Heart left ventricle (tissue), 13 donors: ENCODE measurements at regions not wholly inside any gene's neighbourhood (a gene's known extent, or its start where the extent isn't known, plus 50 kb on each side); places are given as distances from the start of the nearest gene placed in this dataset.

ENCODE experiments used
- CTCF ChIP-seq, 12 donors: fragments of 200-600 bp; sonication (generic) in 4 of 12; IDR thresholded peaks; one replicate each; pipeline versions ENCODE4 v1.5.0 to v1.8.0; 2018 to 2022; ENCODE audit warnings: antibody characterized with exemption in 12 of 12, mild to moderate bottlenecking in 5 of 12
- POLR2A ChIP-seq, 2 donors: fragments of 450-650 bp; IDR thresholded peaks; one replicate each; pipeline ENCODE4 v1.6.1; 2017; ENCODE audit warnings: antibody characterized with exemption in 2 of 2, mild to moderate bottlenecking in 2 of 2, moderate library complexity in 2 of 2
- donor health status: ischemic (EF 13 %, LVEDD 7.1; RV severe dilation, severe dysfunction).
- donor health status: DM: no; HTN: yes; CAD: no.
- donor health status: DM: no; HTN: no; CAD: no.
- donor health status: ischemic (EF 25% LVEDD 6.9; RV normal size, moderate dysfunction).
- donor health status: ischemic (EF 25% LVEDD 5.7; RV mildly dilated, moderate dysfunction).
- donor health status: ischemic (EF 35%, LVEDD 5.7; RV mildly dilated, moderate dysfunction).
- donor health status: nonischemic (EF 11% LVEDD 7.7; RV severe dilation, severe dysfunction).
- donor health status: DM: yes; HTN: yes; CAD: no.
- donor health status: PGD.
- donor health status: ischemic (EF 29% LVEDD 5.4; RV normal size, mild dysfunction).
- donor health status: nonischemic (EF 23%, LVEDD 6.1; RV moderate dilation, normal function).

- no peak for TF ChIP-seq CTCF (IDR thresholded peaks at IDR 0.05)
- no peak for TF ChIP-seq POLR2A (IDR thresholded peaks at IDR 0.05)
These were observed 350.1 kb upstream of the TSHZ2 start for GRCh38 chr20:52622081-52622480.
